ENCODE measurements at regions not wholly inside any gene's neighbourhood (a gene's known extent, or its start where the extent isn't known, plus 50 kb on each side); places are given as distances from the start of the nearest gene placed in this dataset.

DNA sequence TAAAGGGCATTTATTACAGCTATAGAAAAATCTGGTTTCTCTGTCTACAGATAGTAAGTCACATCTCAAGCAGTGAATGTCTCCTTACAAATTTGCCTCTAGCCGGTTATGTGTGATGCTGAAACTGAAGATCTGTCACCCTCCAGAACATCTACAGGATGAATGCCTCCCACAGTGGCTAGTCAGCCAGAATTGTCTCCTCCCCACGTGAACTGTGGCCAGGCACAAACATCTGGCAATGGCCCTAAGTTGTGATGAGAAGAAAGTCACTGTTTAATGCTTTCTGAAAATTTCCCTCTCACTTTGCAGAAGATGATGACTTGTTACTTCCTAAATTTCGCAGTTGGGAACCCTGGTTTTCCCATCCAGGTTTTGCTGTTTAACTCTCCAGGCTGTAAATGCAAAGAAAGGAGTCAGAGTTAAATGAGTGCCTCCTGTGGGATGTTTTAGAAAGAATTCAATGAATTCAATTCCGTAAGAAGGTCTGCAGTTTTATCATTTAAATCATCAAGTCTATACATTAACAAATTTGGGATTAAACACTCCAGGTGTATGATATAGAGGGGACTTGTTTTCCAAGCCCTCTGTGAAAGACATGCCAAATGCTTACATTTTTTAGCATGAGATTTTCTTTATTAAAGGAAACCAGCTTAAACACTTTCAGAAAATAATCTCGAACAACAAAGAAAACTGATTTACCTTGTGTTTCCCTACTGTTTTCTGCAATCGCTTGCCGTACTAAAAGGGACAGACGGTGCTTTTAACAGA lies 55.4 kb upstream of the TLR3 start:
- Histone ChIP-seq H3K9ac (ENCODE audit: low read depth, low read length) (peak overlapping the region; percentile 69; the same call in 1 of the 2 replicates), H3K27me3 (ENCODE audit: insufficient read depth, low read length) (no peaks in the 10 kb centered on the region), H3K36me3 (ENCODE audit: insufficient read depth, low read depth, low read length) (no peaks in the 10 kb centered on the region), H3K4me3 (ENCODE audit: low read length) (peak overlapping the region; percentile 24; the same call in 1 of the 2 replicates), H3K27ac (ENCODE audit: low read length) (peak overlapping the region; percentile 90), H3K4me1 (ENCODE audit: insufficient read depth, low read length) (peaks cover 18% of the 10 kb centered on the region; the same call in 1 of the 2 replicates), H3K9me3 (ENCODE audit: insufficient read depth, low read depth, low read length) (no peaks in the 10 kb centered on the region)

DNA sequence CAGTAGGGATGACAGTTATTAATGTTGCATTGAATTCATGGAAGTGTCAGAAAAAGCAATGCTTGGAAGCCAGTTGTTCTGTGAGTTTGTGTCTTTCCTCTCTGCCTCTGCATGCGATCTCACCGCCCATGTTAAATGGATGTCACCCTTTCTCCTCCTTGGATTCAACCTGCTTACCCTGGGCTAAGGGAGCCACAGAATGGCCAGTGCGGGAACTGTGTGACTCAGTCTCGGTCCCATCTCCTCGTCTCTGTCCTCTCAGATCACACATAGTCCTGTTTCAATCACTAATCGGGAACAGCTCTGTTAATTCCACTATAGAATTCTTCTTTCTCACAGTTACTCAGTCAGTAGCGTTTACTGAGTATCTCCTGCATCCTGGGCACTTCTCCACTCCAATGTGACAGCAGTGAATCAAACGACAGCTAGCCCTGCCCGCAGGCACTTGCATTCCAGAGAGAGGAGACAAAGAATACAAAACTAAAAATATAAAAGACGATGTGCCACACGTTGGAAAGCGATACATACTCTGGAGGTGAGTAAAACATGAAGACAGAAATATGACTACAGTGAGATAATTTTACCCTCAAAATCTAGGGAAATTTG lies 53.6 kb upstream of the TLR3 start:
- H3K4me3 ChIP-seq (ENCODE audit: low read length), result no peak overlapping the region
- H3K36me3 ChIP-seq (ENCODE audit: insufficient read depth, low read depth, low read length), result no peaks in the 10 kb centered on the region

DNA sequence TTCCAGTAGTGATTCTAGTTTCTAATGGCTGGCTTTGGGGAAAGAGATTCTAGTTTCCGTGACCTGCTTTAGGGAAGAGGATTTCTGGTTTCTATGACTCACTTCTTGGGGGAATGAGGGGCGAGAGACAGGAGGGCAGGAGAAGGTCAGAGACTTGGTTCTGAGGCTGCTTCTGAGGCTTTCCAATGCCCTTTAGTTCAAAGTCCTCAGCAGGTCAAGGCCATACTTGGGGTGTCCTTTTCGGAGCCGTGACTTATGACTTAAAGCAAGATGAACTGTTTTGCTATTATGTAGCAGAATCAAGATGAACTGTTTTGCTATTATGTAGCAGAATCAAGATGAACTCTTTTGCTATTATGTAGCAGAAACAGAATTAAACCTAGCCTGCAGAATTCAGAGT lies 52.2 kb upstream of the TLR3 start:
- Histone ChIP-seq H3K36me3 (ENCODE audit: insufficient read depth, low read depth, low read length) (no peaks in the 10 kb centered on the region), H3K4me1 (ENCODE audit: insufficient read depth, low read length) (peaks cover 19% of the 10 kb centered on the region; the same call in 1 of the 2 replicates), H3K27ac (ENCODE audit: low read length) (no peak overlapping the region), H3K4me3 (ENCODE audit: low read length) (no peak overlapping the region), H3K9ac (ENCODE audit: low read depth, low read length) (no peak overlapping the region), H3K9me3 (ENCODE audit: insufficient read depth, low read depth, low read length) (no peaks in the 10 kb centered on the region), H3K27me3 (ENCODE audit: insufficient read depth, low read length) (no peaks in the 10 kb centered on the region)

More for the DNA sequence above, 53.6 kb upstream of the TLR3 start:
- no peaks in the 10 kb centered on the region for H3K27me3 ChIP-seq (ENCODE audit: insufficient read depth, low read length)
- no peaks in the 10 kb centered on the region for H3K9me3 ChIP-seq (ENCODE audit: insufficient read depth, low read depth, low read length)
- peaks cover 18% of the 10 kb centered on the region; the same call in 1 of the 2 replicates for H3K4me1 ChIP-seq (ENCODE audit: insufficient read depth, low read length)
- H3K9ac ChIP-seq (ENCODE audit: low read depth, low read length), result peak overlapping the region; percentile 45; the same call in 1 of the 2 replicates
- H3K27ac ChIP-seq (ENCODE audit: low read length), result peak overlapping the region; percentile 90

DNA sequence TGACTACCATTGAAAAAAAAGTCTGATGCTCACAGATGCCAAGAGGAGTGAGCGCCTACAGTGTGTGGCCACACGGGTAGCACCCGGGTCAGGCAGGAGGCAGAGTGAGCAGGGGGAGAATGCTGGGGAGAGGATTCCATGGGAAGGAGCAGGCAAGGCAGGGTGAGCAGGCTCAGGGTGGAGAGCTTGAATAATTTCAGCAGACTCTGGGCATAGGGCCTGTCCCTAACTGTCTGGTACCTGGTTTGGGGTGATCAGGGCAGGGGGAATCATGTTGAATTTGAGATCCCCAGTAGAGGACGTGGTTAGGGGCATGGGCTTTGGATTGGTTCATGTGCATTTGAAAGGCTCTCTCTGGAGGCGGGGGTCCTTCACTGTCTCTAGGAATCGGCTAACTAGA lies 51.2 kb upstream of the TLR3 start:
- no peak overlapping the region for H3K4me3 ChIP-seq (ENCODE audit: low read length)
- no peaks in the 10 kb centered on the region for H3K27me3 ChIP-seq (ENCODE audit: insufficient read depth, low read length)
- no peaks in the 10 kb centered on the region for H3K9me3 ChIP-seq (ENCODE audit: insufficient read depth, low read depth, low read length)
- H3K27ac ChIP-seq (ENCODE audit: low read length), result no peak overlapping the region
- H3K36me3 ChIP-seq (ENCODE audit: insufficient read depth, low read depth, low read length), result no peaks in the 10 kb centered on the region
- H3K9ac ChIP-seq (ENCODE audit: low read depth, low read length), result no peak overlapping the region
- peaks cover 20% of the 10 kb centered on the region; the same call in 1 of the 2 replicates for H3K4me1 ChIP-seq (ENCODE audit: insufficient read depth, low read length)

DNA sequence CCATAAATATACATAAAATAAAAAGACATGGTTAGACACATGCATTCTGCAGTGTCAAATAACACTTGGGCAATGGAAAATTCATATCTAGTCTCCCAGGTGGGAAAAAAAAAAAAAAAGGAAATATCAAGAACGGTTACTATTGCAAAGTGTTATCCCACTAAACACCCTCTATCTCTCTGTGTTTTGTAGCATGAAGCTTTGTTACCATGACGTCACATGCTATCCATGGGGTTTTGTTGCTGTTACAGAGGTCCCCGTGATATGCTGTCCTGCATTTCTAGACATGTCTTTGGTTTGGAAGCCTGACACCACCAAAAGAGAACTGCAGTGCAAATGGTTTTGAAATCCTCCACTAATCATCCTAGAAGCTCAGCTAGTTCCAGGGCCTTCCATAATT lies 50.7 kb upstream of the TLR3 start:
- no peaks in the 10 kb centered on the region for H3K27me3 ChIP-seq (ENCODE audit: insufficient read depth, low read length)
- no peaks in the 10 kb centered on the region for H3K36me3 ChIP-seq (ENCODE audit: insufficient read depth, low read depth, low read length)
- peaks cover 16% of the 10 kb centered on the region; the same call in 1 of the 2 replicates for H3K4me1 ChIP-seq (ENCODE audit: insufficient read depth, low read length)
- no peak overlapping the region for H3K4me3 ChIP-seq (ENCODE audit: low read length)
- no peak overlapping the region for H3K9ac ChIP-seq (ENCODE audit: low read depth, low read length)
- H3K9me3 ChIP-seq (ENCODE audit: insufficient read depth, low read depth, low read length), result no peaks in the 10 kb centered on the region
- H3K27ac ChIP-seq (ENCODE audit: low read length), result no peak overlapping the region

DNA sequence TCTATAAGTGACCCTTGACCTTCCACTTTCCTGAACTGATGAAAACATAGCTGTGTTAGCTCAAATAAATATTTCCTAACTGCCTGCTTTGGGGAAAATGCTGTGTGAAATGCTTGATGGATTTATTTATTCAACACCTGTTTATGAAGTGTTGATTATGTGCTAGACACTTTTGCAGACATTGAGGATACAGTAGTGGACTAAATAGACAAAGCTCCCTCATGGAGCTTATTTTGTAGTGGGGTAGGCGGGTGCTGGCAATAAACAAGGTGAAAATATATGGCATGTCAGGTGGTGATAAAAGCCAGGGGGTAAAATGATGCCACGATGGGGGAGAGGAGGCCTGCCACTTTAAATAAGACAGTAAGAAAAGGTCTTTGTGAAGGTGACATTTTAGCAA lies 50.2 kb upstream of the TLR3 start:
- no peak overlapping the region for H3K4me3 ChIP-seq (ENCODE audit: low read length)
- H3K27me3 ChIP-seq (ENCODE audit: insufficient read depth, low read length), result no peaks in the 10 kb centered on the region
- H3K4me1 ChIP-seq (ENCODE audit: insufficient read depth, low read length), result peaks cover 13% of the 10 kb centered on the region; the same call in 1 of the 2 replicates
- H3K27ac ChIP-seq (ENCODE audit: low read length), result no peak overlapping the region
- H3K9me3 ChIP-seq (ENCODE audit: insufficient read depth, low read depth, low read length), result no peaks in the 10 kb centered on the region
- no peaks in the 10 kb centered on the region for H3K36me3 ChIP-seq (ENCODE audit: insufficient read depth, low read depth, low read length)
- H3K9ac ChIP-seq (ENCODE audit: low read depth, low read length), result no peak overlapping the region

Measured in iPS-20b (cell line).